Activated CD4-positive, alpha-beta T cell treated with anti-CD3 and anti-CD28 coated beads for 36 hours (primary cell): ENCODE measurements at regions not wholly inside any gene's neighbourhood (a gene's known extent, or its start where the extent isn't known, plus 50 kb on each side); places are given as distances from the start of the nearest gene placed in this dataset.
A peak's percentile ranks its signal among the peaks of the same experiment; 100 is the strongest.
"Not testable (repeated sequence)": the region's sequence is repeated elsewhere in the genome, so short reads cannot be mapped to it uniquely, and the experiment has no call there.

Experiments used
- ATAC-seq: fragments of 200-7000 bp; cut with Tn5 transposase; one replicate; pipeline ENCODE4 v1.10.0; 2021; ENCODE audit warnings: mild to moderate bottlenecking, moderate library complexity
- CTCF ChIA-PET: fragments of 350-600 bp; sonication (Branson Sonifier 250); formaldehyde crosslinking; loops from one replicate; lab custom pipeline; 2021; ENCODE audit warnings: antibody characterized with exemption; lab: Charles Lee
- POLR2A ChIA-PET: fragments of 350-600 bp; sonication (Branson Sonifier 250); formaldehyde crosslinking; loops from one replicate; lab custom pipeline; 2021; ENCODE audit warnings: antibody characterized with exemption, inconsistent platforms; lab: Charles Lee
- DNase-seq: peaks from one replicate; pipeline ENCODE4 v3.0.0-alpha.2; 2020
- H3K27ac Mint-ChIP-seq: one replicate; pipeline ENCODE4 v1.8.0; 2021; ENCODE audit warnings: mixed read lengths
- H3K27me3 Mint-ChIP-seq: one replicate; pipeline ENCODE4 v1.8.0; 2021; ENCODE audit warnings: mixed read lengths
- H3K36me3 Mint-ChIP-seq: one replicate; pipeline ENCODE4 v1.8.0; 2021; ENCODE audit warnings: low read depth, mixed read lengths
- H3K4me1 Mint-ChIP-seq: one replicate; pipeline ENCODE4 v1.8.0; 2021; ENCODE audit warnings: mixed read lengths
- H3K4me3 Mint-ChIP-seq: one replicate; pipeline ENCODE4 v1.8.0; 2021; ENCODE audit warnings: mild to moderate bottlenecking, moderate library complexity, mixed read lengths
- H3K9me3 Mint-ChIP-seq: one replicate; pipeline ENCODE4 v1.8.0; 2021; ENCODE audit warnings: low read depth, mixed read lengths
- intact Hi-C, 2 experiments: fragments of 100-400 bp; cut with DNase I in 1 of 2; cut with micrococcal nuclease in 1 of 2; formaldehyde crosslinking; loops; one replicate each; pipeline versions ENCODE4 v1.14.2 to v1.15.1; 2022 to 2024; cut with DNase I, micrococcal nuclease

GRCh38 chr9:135183528-135184180 is 96.2 kb downstream of the OLFM1 start:
- no peaks in the 10 kb centered on the region for H3K36me3 Mint-ChIP-seq

GRCh38 chr9:135184181-135185053 is 96.9 kb downstream of the OLFM1 start:
- Mint-ChIP-seq H3K4me1 (no peaks in the 10 kb centered on the region), H3K9me3 (no peaks in the 10 kb centered on the region), H3K4me3 (no peak overlapping the region), H3K36me3 (no peaks in the 10 kb centered on the region), H3K27me3 (no peaks in the 10 kb centered on the region), H3K27ac (no peak overlapping the region)
- intact Hi-C loops = no loop called here
- no peak for ATAC-seq
- no peak for DNase-seq
- POLR2A ChIA-PET = no interaction called here
- CTCF ChIA-PET = no interaction called here

More at GRCh38 chr9:135183528-135184180, 96.2 kb downstream of the OLFM1 start:
- H3K9me3 Mint-ChIP-seq = no peaks in the 10 kb centered on the region
- ChIA-PET POLR2A (no interaction called here), CTCF (no interaction called here)
- H3K4me3 Mint-ChIP-seq = no peak overlapping the region
- intact Hi-C loops = no loop called here
- DNase-seq (no peak), ATAC-seq (no peak)
- H3K4me1 Mint-ChIP-seq = no peaks in the 10 kb centered on the region
- no peaks in the 10 kb centered on the region for H3K27me3 Mint-ChIP-seq
- H3K27ac Mint-ChIP-seq = no peak overlapping the region

GRCh38 chr9:135185060-135185459 is 97.6 kb downstream of the OLFM1 start:
- intact Hi-C loops = no loop called here
- Mint-ChIP-seq H3K27ac (no peak overlapping the region), H3K4me3 (no peak overlapping the region), H3K9me3 (no peaks in the 10 kb centered on the region), H3K27me3 (no peaks in the 10 kb centered on the region), H3K36me3 (no peaks in the 10 kb centered on the region), H3K4me1 (no peaks in the 10 kb centered on the region)
- DNase-seq = no peak
- no peak for ATAC-seq
- ChIA-PET POLR2A (no interaction called here), CTCF (no interaction called here)

- intact Hi-C loops = no loop called here
- ATAC-seq = no peak
- H3K4me3 Mint-ChIP-seq = no peak overlapping the region
- H3K27me3 Mint-ChIP-seq = no peaks in the 10 kb centered on the region
- H3K27ac Mint-ChIP-seq = no peak overlapping the region
- ChIA-PET POLR2A (no interaction called here), CTCF (interaction anchor here (0.6 kb wide), 1 partner anchor 188 kb away, joined by 3 read pairs; no protein-coding TSS in a partner anchor)
- DNase-seq = no peak
- no peaks in the 10 kb centered on the region for H3K4me1 Mint-ChIP-seq
- H3K9me3 Mint-ChIP-seq = no peaks in the 10 kb centered on the region
- no peaks in the 10 kb centered on the region for H3K36me3 Mint-ChIP-seq
Observed at GRCh38 chr9:135186248-135187164, 99.0 kb downstream of the OLFM1 start.

GRCh38 chr9:135187365-135187764 is 99.9 kb downstream of the OLFM1 start:
- POLR2A ChIA-PET = no interaction called here
- no peak for DNase-seq
- no peaks in the 10 kb centered on the region for H3K9me3 Mint-ChIP-seq
- H3K4me3 Mint-ChIP-seq = no peak overlapping the region
- no peak for ATAC-seq
- CTCF ChIA-PET = no interaction called here
- intact Hi-C loops = no loop called here
- no peaks in the 10 kb centered on the region for H3K27me3 Mint-ChIP-seq
- H3K36me3 Mint-ChIP-seq = no peaks in the 10 kb centered on the region
- no peak overlapping the region for H3K27ac Mint-ChIP-seq
- no peaks in the 10 kb centered on the region for H3K4me1 Mint-ChIP-seq

- H3K4me3 Mint-ChIP-seq = no peak overlapping the region
- no peak for DNase-seq
- no peaks in the 10 kb centered on the region for H3K36me3 Mint-ChIP-seq
- H3K9me3 Mint-ChIP-seq = no peaks in the 10 kb centered on the region
- ChIA-PET CTCF (no interaction called here), POLR2A (no interaction called here)
- ATAC-seq = no peak
- intact Hi-C loops = no loop called here
- H3K27ac Mint-ChIP-seq = no peak overlapping the region
- H3K4me1 Mint-ChIP-seq = no peaks in the 10 kb centered on the region
- no peaks in the 10 kb centered on the region for H3K27me3 Mint-ChIP-seq
Observed at GRCh38 chr9:135188681-135189151, 101.2 kb downstream of the OLFM1 start.

GRCh38 chr9:135189497-135189896 is 102.0 kb downstream of the OLFM1 start:
- Mint-ChIP-seq H3K27me3 (no peaks in the 10 kb centered on the region), H3K36me3 (no peaks in the 10 kb centered on the region), H3K27ac (no peak overlapping the region), H3K9me3 (no peaks in the 10 kb centered on the region), H3K4me3 (no peak overlapping the region), H3K4me1 (no peaks in the 10 kb centered on the region)
- ATAC-seq = no peak
- CTCF ChIA-PET = no interaction called here
- no peak for DNase-seq
- intact Hi-C loops = no loop called here
- POLR2A ChIA-PET = no interaction called here

- H3K9me3 Mint-ChIP-seq = no peaks in the 10 kb centered on the region
- ATAC-seq = no peak
- no peaks in the 10 kb centered on the region for H3K4me1 Mint-ChIP-seq
- no peaks in the 10 kb centered on the region for H3K27me3 Mint-ChIP-seq
- no peak for DNase-seq
- intact Hi-C loops = no loop called here
- H3K36me3 Mint-ChIP-seq = no peaks in the 10 kb centered on the region
- no peak overlapping the region for H3K4me3 Mint-ChIP-seq
- ChIA-PET CTCF (interaction anchor here (0.5 kb wide), 1 partner anchor 1196 kb away, joined by 3 read pairs; no protein-coding TSS in a partner anchor), POLR2A (no interaction called here)
- H3K27ac Mint-ChIP-seq = no peak overlapping the region
Observed at GRCh38 chr9:135190789-135191577, 103.5 kb downstream of the OLFM1 start.

- Mint-ChIP-seq H3K4me3 (no peak overlapping the region), H3K27me3 (no peaks in the 10 kb centered on the region), H3K9me3 (no peaks in the 10 kb centered on the region), H3K27ac (no peak overlapping the region), H3K4me1 (no peaks in the 10 kb centered on the region), H3K36me3 (no peaks in the 10 kb centered on the region)
- intact Hi-C loops = no loop called here
- POLR2A ChIA-PET = no interaction called here
- DNase-seq (no peak), ATAC-seq (no peak)
- CTCF ChIA-PET = no interaction called here
Observed at GRCh38 chr9:135192686-135193085, 105.2 kb downstream of the OLFM1 start.

- peak; percentile 7 for DNase-seq
- H3K27me3 Mint-ChIP-seq = peaks cover 13% of the 10 kb centered on the region
- ATAC-seq, H3K27ac Mint-ChIP-seq, CTCF ChIA-PET, H3K9me3 Mint-ChIP-seq, POLR2A ChIA-PET, H3K4me1 Mint-ChIP-seq, intact Hi-C loops, H3K36me3 Mint-ChIP-seq, H3K4me3 Mint-ChIP-seq: not testable (repeated sequence)
Observed at GRCh38 chr9:135195975-135196374, 108.5 kb downstream of the OLFM1 start.

GRCh38 chr9:135196474-135196873 is 109.0 kb downstream of the OLFM1 start:
- peaks cover 13% of the 10 kb centered on the region for H3K27me3 Mint-ChIP-seq
- H3K27ac Mint-ChIP-seq = no peak overlapping the region
- ChIA-PET POLR2A (no interaction called here), CTCF (no interaction called here)
- ATAC-seq (no peak), DNase-seq (no peak)
- intact Hi-C loops = no loop called here
- no peak overlapping the region for H3K4me3 Mint-ChIP-seq
- H3K36me3 Mint-ChIP-seq = no peaks in the 10 kb centered on the region
- H3K4me1 Mint-ChIP-seq = no peaks in the 10 kb centered on the region
- no peaks in the 10 kb centered on the region for H3K9me3 Mint-ChIP-seq
